ENCODE measurements at regions not wholly inside any gene's neighbourhood (a gene's known extent, or its start where the extent isn't known, plus 50 kb on each side); places are given as distances from the start of the nearest gene placed in this dataset.
A peak's percentile ranks its signal among the peaks of the same experiment; 100 is the strongest.

DNA sequence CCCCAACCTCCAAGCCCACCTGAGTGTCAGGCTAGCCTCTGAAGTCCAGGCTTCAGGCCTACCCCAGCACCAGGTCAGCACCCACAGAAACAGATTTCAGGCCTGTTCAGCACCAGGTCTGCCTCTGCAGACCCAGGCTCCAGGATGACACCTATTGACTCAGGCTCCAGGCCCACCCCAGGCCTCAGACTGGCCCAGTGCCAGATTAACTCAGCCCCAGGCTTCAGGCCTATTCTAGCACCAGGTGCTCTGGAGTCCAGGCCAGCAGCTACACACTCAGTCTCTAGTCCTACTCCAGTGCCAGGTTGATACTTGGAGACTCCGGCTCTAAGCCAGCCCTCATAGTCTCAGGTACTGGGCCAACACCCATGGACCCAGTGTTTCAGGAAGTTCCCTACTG lies 541.7 kb upstream of the PBX1 start:
- intact Hi-C loops (cut with DNase I) = no loop called here
- Histone ChIP-seq H3K4me1 (ENCODE audit: control insufficient read depth in 1 of 2, insufficient read depth in 2 of 2, low read length in 2 of 2) (no peaks in the 10 kb centered on the region), H3K27ac (ENCODE audit: low read depth in 1 of 2, low read length in 2 of 2) (no peak overlapping the region), H3K4me3 (ENCODE audit: low read length in 2 of 2) (no peak overlapping the region), H3K9me3 (ENCODE audit: control insufficient read depth, low read length) (no peaks in the 10 kb centered on the region), H3K36me3 (ENCODE audit: control insufficient read depth in 1 of 2, insufficient read depth in 2 of 2, low read length in 1 of 2) (no peaks in the 10 kb centered on the region), H3K27me3 (ENCODE audit: control insufficient read depth in 1 of 2, insufficient read depth in 2 of 2, low read length in 1 of 2) (no peaks in the 10 kb centered on the region)
- DNase-seq (no peak), ATAC-seq (ENCODE audit: low FRiP score) (no peak)
- WGBS, 2 donors = 93 to 100% methylated on average over 1 of the region's 1 CpG

DNA sequence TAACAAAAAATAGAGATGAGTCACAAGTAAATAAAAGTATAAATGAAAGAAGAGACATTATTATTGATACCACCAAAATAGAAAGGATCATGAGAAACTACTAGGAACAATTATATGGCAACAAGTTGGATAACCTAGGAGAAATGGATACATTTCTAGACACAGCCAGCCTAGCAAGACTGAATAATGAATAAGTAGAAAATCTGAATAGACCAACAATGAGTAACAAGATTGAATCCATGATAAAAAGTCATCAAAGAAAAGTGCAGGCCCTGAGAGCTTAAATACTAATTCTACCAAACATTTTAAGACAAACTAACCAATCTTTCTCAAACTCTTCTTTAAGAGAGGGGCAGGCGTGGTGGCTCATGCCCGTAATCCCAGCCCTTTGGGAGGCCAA lies 538.6 kb upstream of the PBX1 start:
- DNase-seq (no peak), ATAC-seq (ENCODE audit: low FRiP score) (no peak)
- Histone ChIP-seq H3K4me1 (ENCODE audit: control insufficient read depth in 1 of 2, insufficient read depth in 2 of 2, low read length in 2 of 2) (no peaks in the 10 kb centered on the region), H3K9me3 (ENCODE audit: control insufficient read depth, low read length) (no peaks in the 10 kb centered on the region), H3K27me3 (ENCODE audit: control insufficient read depth in 1 of 2, insufficient read depth in 2 of 2, low read length in 1 of 2) (no peaks in the 10 kb centered on the region), H3K36me3 (ENCODE audit: control insufficient read depth in 1 of 2, insufficient read depth in 2 of 2, low read length in 1 of 2) (no peaks in the 10 kb centered on the region), H3K4me3 (ENCODE audit: low read length in 2 of 2) (no peak overlapping the region), H3K27ac (ENCODE audit: low read depth in 1 of 2, low read length in 2 of 2) (no peak overlapping the region)
- 67 to 93% methylated on average over 2 of the region's 2 CpGs for WGBS, 2 donors
- intact Hi-C loops (cut with DNase I) = no loop called here

DNA sequence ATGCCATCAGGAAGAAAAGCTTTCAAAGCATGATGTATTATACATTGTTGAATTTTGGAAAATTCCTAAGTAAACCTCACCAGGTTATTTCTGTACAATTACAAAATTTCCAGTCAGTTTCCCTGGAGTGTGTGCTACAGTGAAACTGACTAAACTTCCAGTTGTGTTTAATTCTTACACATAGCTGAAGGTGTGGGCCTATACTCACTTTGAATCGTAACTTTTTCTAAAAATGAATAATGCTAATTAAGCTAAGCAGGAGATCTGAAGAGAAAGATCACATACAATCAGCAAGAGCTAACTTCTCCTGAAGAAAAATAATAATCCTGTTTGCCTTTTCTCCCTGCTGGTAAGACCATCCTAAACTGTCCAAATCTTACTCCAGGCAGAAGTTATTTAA lies 537.2 kb upstream of the PBX1 start:
- intact Hi-C loops (cut with DNase I) = no loop called here
- Histone ChIP-seq H3K4me3 (ENCODE audit: low read length in 2 of 2) (no peak overlapping the region), H3K4me1 (ENCODE audit: control insufficient read depth in 1 of 2, insufficient read depth in 2 of 2, low read length in 2 of 2) (no peaks in the 10 kb centered on the region), H3K27ac (ENCODE audit: low read depth in 1 of 2, low read length in 2 of 2) (no peak overlapping the region), H3K27me3 (ENCODE audit: control insufficient read depth in 1 of 2, insufficient read depth in 2 of 2, low read length in 1 of 2) (no peaks in the 10 kb centered on the region), H3K9me3 (ENCODE audit: control insufficient read depth, low read length) (no peaks in the 10 kb centered on the region), H3K36me3 (ENCODE audit: control insufficient read depth in 1 of 2, insufficient read depth in 2 of 2, low read length in 1 of 2) (no peaks in the 10 kb centered on the region)
- WGBS, 2 donors = 86% methylated on average over 1 of the region's 1 CpG
- DNase-seq (no peak), ATAC-seq (ENCODE audit: low FRiP score) (no peak)

DNA sequence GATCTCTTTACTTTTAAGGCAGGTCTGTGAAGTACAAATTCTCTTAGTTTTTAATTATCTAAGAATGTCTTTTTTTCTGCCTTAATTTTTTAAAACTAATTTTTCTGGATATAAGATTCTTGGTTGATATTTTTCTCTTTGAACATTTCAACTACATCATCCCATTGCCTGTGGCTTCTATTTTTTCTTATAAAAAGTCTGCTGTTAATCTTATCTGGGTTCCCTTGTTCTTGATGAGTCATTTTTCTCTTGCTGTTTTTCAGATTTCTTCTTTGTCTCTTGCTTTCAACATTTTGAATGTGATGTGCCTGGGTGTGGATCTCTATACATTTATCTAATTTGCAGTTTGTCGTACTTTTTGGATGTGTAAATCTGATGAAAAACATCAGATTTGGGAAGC lies 525.2 kb upstream of the PBX1 start:
- H3K36me3 ChIP-seq (ENCODE audit: control insufficient read depth in 1 of 2, insufficient read depth in 2 of 2, low read length in 1 of 2) = no peaks in the 10 kb centered on the region
- no peak overlapping the region for H3K4me3 ChIP-seq (ENCODE audit: low read length in 2 of 2)
- WGBS, 2 donors = 41 to 96% methylated on average over 1 of the region's 1 CpG
- no peak overlapping the region for H3K27ac ChIP-seq (ENCODE audit: low read depth in 1 of 2, low read length in 2 of 2)
- H3K27me3 ChIP-seq (ENCODE audit: control insufficient read depth in 1 of 2, insufficient read depth in 2 of 2, low read length in 1 of 2) = no peaks in the 10 kb centered on the region
- intact Hi-C loops (cut with DNase I) = no loop called here
- H3K9me3 ChIP-seq (ENCODE audit: control insufficient read depth, low read length) = peaks cover 5% of the 10 kb centered on the region
- ATAC-seq (ENCODE audit: low FRiP score) (no peak), DNase-seq (no peak)
- H3K4me1 ChIP-seq (ENCODE audit: control insufficient read depth in 1 of 2, insufficient read depth in 2 of 2, low read length in 2 of 2) = no peaks in the 10 kb centered on the region

DNA sequence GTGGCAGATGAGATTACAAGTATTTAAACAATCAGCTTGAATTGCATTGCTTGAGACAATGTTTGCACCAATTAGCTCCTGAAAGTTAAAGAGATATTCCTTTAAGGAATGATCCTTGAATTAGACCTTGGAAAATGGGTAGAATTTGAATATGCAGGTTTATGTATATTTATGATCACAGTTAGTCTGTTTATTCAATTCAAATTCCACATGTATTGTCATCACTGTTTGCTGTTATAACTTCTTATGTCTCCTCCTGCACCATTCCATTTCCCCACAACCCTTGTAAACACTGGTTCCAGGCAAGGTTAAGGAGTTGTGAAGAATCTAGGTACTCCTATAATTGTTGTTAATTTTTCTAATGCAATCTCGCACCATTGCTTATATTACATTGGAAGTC lies 518.2 kb upstream of the PBX1 start:
- no peak overlapping the region for H3K27ac ChIP-seq (ENCODE audit: low read depth in 1 of 2, low read length in 2 of 2)
- intact Hi-C loops (cut with DNase I) = no loop called here
- H3K4me3 ChIP-seq (ENCODE audit: low read length in 2 of 2) = no peak overlapping the region
- H3K36me3 ChIP-seq (ENCODE audit: control insufficient read depth in 1 of 2, insufficient read depth in 2 of 2, low read length in 1 of 2) = no peaks in the 10 kb centered on the region
- ATAC-seq (ENCODE audit: low FRiP score) (no peak), DNase-seq (no peak)
- 88 to 90% methylated on average over 1 of the region's 1 CpG for WGBS, 2 donors
- H3K9me3 ChIP-seq (ENCODE audit: control insufficient read depth, low read length) = peaks cover 1% of the 10 kb centered on the region
- H3K27me3 ChIP-seq (ENCODE audit: control insufficient read depth in 1 of 2, insufficient read depth in 2 of 2, low read length in 1 of 2) = no peaks in the 10 kb centered on the region
- no peaks in the 10 kb centered on the region for H3K4me1 ChIP-seq (ENCODE audit: control insufficient read depth in 1 of 2, insufficient read depth in 2 of 2, low read length in 2 of 2)

DNA sequence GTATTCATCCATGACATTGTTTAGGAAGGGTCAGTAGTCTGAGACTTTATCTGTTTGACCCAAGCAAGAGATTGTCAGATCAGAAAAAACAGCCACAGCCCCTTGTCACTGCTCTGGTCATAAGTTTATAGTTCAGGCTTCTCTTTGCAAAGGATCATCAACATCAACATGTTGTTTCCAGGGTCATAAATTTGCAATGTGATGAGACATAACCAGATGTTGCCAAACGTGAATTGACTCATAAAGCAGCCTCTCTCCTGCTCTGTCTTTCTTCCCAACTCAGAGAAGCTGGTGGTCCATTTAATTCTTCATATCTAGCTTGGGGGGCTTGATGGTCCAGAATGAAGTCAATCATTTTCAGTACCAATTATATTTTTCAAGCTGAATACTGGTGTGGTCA lies 507.2 kb upstream of the PBX1 start:
- Histone ChIP-seq H3K4me1 (ENCODE audit: control insufficient read depth in 1 of 2, insufficient read depth in 2 of 2, low read length in 2 of 2) (no peaks in the 10 kb centered on the region), H3K36me3 (ENCODE audit: control insufficient read depth in 1 of 2, insufficient read depth in 2 of 2, low read length in 1 of 2) (no peaks in the 10 kb centered on the region), H3K9me3 (ENCODE audit: control insufficient read depth, low read length) (no peaks in the 10 kb centered on the region), H3K4me3 (ENCODE audit: low read length in 2 of 2) (no peak overlapping the region), H3K27me3 (ENCODE audit: control insufficient read depth in 1 of 2, insufficient read depth in 2 of 2, low read length in 1 of 2) (no peaks in the 10 kb centered on the region), H3K27ac (ENCODE audit: low read depth in 1 of 2, low read length in 2 of 2) (no peak overlapping the region)
- intact Hi-C loops (cut with DNase I) = no loop called here
- ATAC-seq (ENCODE audit: low FRiP score) (no peak), DNase-seq (no peak)
- WGBS, 2 donors = 19 to 40% methylated on average over 1 of the region's 1 CpG

DNA sequence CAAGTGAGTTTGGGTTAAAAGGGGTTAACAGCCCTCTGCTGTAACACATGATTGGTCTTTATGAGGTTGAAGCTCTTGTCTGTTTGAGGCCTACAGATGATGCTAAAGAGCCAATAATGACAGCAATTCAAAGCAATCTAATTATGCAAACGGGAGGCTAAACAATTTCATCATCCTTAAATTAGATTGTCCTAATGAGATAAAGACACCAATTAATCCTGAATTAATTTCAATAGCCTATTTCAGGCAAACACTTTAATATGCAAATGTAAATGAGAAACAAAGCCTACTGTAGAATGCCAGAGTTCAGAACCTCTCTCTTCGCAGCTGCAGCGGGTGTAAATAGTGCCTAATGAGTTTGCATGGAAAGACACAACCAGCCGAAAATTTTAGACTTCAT lies 504.7 kb upstream of the PBX1 start:
- Histone ChIP-seq H3K27ac (ENCODE audit: low read depth in 1 of 2, low read length in 2 of 2) (no peak overlapping the region), H3K9me3 (ENCODE audit: control insufficient read depth, low read length) (no peaks in the 10 kb centered on the region), H3K27me3 (ENCODE audit: control insufficient read depth in 1 of 2, insufficient read depth in 2 of 2, low read length in 1 of 2) (no peaks in the 10 kb centered on the region), H3K36me3 (ENCODE audit: control insufficient read depth in 1 of 2, insufficient read depth in 2 of 2, low read length in 1 of 2) (no peaks in the 10 kb centered on the region), H3K4me1 (ENCODE audit: control insufficient read depth in 1 of 2, insufficient read depth in 2 of 2, low read length in 2 of 2) (no peaks in the 10 kb centered on the region), H3K4me3 (ENCODE audit: low read length in 2 of 2) (no peak overlapping the region)
- DNase-seq (no peak), ATAC-seq (ENCODE audit: low FRiP score) (no peak)
- WGBS, 2 donors = 64 to 73% methylated on average over 4 of the region's 4 CpGs
- intact Hi-C loops (cut with DNase I) = no loop called here

DNA sequence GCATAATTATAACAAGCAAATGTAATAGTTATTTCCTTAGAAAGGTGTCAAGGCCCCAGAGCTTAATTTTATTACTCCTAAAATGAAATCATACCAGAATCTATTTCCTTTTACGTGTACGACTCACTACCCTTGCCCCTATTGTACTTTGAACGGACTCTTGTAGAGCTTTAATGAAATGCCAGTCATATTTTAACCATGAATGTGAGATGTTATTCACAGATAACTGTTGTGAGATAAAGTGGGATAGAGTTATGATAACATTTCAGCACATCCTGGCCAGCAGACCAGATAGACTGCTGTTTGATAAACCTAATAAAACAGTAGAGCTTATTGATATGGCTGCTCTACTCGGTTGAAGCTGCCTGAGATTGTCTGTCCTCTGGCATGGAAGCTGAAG lies 500.8 kb upstream of the PBX1 start:
- intact Hi-C loops (cut with DNase I) = no loop called here
- 37 to 41% methylated on average over 4 of the region's 4 CpGs for WGBS, 2 donors
- ATAC-seq (ENCODE audit: low FRiP score) (no peak), DNase-seq (no peak)
- H3K27me3 ChIP-seq (ENCODE audit: control insufficient read depth in 1 of 2, insufficient read depth in 2 of 2, low read length in 1 of 2) = no peaks in the 10 kb centered on the region
- H3K27ac ChIP-seq (ENCODE audit: low read depth in 1 of 2, low read length in 2 of 2) = no peak overlapping the region
- H3K36me3 ChIP-seq (ENCODE audit: control insufficient read depth in 1 of 2, insufficient read depth in 2 of 2, low read length in 1 of 2) = no peaks in the 10 kb centered on the region
- no peaks in the 10 kb centered on the region for H3K9me3 ChIP-seq (ENCODE audit: control insufficient read depth, low read length)
- no peak overlapping the region for H3K4me3 ChIP-seq (ENCODE audit: low read length in 2 of 2)
- H3K4me1 ChIP-seq (ENCODE audit: control insufficient read depth in 1 of 2, insufficient read depth in 2 of 2, low read length in 2 of 2) = no peaks in the 10 kb centered on the region

DNA sequence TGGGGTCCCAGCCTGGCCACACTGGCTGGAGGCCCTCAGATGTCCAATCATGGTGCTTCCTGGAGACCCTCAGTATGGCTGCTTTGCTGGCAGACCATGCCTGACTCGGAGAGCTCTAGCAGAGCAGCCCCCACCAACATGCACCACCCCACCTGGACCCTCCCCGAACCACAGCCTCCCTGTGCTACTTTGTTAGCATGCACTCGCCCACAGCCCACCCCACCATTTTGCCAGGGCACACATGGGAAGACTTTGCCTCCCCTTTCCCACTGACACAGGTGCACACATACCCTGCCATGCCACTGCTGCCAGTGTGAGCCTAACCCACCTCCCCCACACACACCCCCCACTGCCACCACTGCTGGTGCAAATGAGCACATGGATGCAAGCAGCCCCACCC lies 497.5 kb upstream of the PBX1 start:
- Histone ChIP-seq H3K4me1 (ENCODE audit: control insufficient read depth in 1 of 2, insufficient read depth in 2 of 2, low read length in 2 of 2) (no peaks in the 10 kb centered on the region), H3K9me3 (ENCODE audit: control insufficient read depth, low read length) (no peaks in the 10 kb centered on the region), H3K27me3 (ENCODE audit: control insufficient read depth in 1 of 2, insufficient read depth in 2 of 2, low read length in 1 of 2) (no peaks in the 10 kb centered on the region), H3K4me3 (ENCODE audit: low read length in 2 of 2) (no peak overlapping the region), H3K36me3 (ENCODE audit: control insufficient read depth in 1 of 2, insufficient read depth in 2 of 2, low read length in 1 of 2) (no peaks in the 10 kb centered on the region), H3K27ac (ENCODE audit: low read depth in 1 of 2, low read length in 2 of 2) (no peak overlapping the region)
- DNase-seq = peak in 1 of 2 donors; percentile 57
- intact Hi-C loops (cut with DNase I) = no loop called here
- 55 to 72% methylated on average over 3 of the region's 3 CpGs for WGBS, 2 donors
- peak; percentile 7 for ATAC-seq (ENCODE audit: low FRiP score)
